PC-9 (cell line): ENCODE measurements at regions not wholly inside any gene's neighbourhood (a gene's known extent, or its start where the extent isn't known, plus 50 kb on each side); places are given as distances from the start of the nearest gene placed in this dataset.

Source experiments
- EZH2 ChIP-seq: fragments of 200-600 bp; sonication (generic); IDR thresholded peaks from 2 replicates; pipeline ENCODE4 v1.8.0; 2017; ENCODE audit warnings: antibody characterized with exemption, low read depth
- TF ChIP-seq, protein P1 (sequence below): fragments of 200-600 bp; sonication (generic); conservative IDR thresholded peaks from 2 replicates; pipeline ENCODE4 v1.6.1; 2017; ENCODE audit warnings: mixed run types, antibody characterized with exemption, mild to moderate bottlenecking, moderate library complexity

- TF ChIP-seq, protein P1, sequence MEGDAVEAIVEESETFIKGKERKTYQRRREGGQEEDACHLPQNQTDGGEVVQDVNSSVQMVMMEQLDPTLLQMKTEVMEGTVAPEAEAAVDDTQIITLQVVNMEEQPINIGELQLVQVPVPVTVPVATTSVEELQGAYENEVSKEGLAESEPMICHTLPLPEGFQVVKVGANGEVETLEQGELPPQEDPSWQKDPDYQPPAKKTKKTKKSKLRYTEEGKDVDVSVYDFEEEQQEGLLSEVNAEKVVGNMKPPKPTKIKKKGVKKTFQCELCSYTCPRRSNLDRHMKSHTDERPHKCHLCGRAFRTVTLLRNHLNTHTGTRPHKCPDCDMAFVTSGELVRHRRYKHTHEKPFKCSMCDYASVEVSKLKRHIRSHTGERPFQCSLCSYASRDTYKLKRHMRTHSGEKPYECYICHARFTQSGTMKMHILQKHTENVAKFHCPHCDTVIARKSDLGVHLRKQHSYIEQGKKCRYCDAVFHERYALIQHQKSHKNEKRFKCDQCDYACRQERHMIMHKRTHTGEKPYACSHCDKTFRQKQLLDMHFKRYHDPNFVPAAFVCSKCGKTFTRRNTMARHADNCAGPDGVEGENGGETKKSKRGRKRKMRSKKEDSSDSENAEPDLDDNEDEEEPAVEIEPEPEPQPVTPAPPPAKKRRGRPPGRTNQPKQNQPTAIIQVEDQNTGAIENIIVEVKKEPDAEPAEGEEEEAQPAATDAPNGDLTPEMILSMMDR = no peak
- TF ChIP-seq EZH2 = no peak
Measured at GRCh38 chr9:88219601-88220000, 81.3 kb upstream of the SPATA31C2 start.
